ENCODE measurements at regions not wholly inside any gene's neighbourhood (a gene's known extent, or its start where the extent isn't known, plus 50 kb on each side); places are given as distances from the start of the nearest gene placed in this dataset.

DNA sequence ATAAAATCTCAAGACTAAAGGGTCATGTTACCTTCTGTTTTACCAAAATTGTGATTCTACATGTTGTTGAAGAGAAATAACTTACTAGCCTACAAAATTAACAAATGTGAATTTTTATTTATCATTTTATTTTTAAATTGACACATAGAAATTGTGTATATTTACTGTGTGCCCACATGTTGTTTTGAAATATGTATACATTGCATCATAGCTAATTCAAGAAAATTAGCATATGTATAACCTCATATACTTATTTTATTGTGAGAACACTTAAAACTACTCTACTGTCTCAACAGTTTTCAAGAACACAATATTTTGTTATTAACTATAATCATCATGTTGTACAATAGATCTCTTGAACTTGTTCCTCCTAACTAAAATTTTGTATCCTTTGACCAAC, 177.8 kb downstream of the EPM2A start:
- DNase-seq (ENCODE audit: extremely low read depth, low read depth) = no peak
- no peak for TF ChIP-seq CTCF (IDR thresholded peaks at IDR 0.05; ENCODE audit: low read depth, low read length)

DNA sequence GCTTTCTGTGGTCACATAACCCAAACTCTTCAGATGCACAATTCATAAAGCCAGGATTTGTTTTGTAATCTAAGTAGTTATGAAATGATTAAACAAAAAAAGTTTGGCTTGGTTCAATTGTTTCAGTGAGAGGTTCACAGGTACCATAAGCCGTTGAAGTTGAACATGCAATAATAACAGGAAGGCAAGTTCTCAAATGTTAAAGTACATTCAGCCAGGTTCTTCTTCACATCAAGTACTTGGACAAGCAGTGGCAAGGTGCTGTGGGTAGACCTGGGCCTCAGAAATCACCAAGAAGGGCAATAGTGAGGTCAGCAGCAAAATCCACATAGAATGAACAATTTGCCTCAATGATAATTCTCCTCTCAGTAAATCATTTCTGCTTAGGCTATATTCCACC, 175.5 kb downstream of the EPM2A start:
- TF ChIP-seq CTCF (IDR thresholded peaks at IDR 0.05; ENCODE audit: low read depth, low read length) = no peak
- no peak for DNase-seq (ENCODE audit: extremely low read depth, low read depth)

DNA sequence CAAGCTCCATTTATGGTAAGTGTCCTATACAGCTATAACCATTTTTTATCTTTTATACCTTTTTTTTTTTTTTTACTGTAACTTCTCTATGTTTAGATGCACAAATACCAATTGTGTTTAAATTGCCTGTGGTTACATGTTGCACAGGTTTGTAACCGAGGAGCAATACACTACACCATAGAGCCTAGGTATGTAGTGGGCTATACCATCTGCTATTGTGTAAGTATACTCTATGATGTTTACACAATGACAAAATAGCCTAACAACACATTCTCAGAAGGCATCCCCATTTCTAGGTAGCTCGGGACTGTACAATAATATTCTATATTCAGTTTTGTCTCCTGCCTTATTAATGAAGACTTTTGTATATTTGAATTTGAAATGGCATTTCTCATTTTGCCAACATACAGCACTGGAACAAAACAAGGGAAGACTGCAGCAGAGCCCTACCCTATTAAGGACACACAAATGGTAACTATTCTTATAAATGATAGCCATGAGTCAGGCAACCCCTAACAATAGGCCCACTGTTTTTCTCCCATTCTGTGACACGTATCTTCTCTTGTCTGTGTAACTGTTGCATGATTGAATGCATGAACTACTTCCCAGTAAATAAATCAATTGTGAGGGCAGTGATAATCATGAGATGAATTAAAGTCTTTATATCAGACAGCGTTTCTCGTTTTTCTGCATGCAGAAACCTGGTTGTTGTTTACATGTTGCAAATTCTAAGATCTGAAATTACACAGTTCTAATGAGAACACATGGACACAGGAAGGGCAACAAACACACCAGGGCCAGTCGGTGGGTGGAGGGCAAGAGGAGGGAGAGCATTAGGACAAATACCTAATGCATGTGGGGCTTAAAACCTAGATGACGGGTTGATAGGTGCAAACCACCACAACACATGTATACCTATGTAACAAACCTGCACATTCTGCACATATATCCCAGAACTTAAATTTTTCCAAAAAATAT, 173.9 kb downstream of the EPM2A start:
- DNase-seq (ENCODE audit: extremely low read depth, low read depth) = no peak
- TF ChIP-seq CTCF (IDR thresholded peaks at IDR 0.05; ENCODE audit: low read depth, low read length) = no peak

DNA sequence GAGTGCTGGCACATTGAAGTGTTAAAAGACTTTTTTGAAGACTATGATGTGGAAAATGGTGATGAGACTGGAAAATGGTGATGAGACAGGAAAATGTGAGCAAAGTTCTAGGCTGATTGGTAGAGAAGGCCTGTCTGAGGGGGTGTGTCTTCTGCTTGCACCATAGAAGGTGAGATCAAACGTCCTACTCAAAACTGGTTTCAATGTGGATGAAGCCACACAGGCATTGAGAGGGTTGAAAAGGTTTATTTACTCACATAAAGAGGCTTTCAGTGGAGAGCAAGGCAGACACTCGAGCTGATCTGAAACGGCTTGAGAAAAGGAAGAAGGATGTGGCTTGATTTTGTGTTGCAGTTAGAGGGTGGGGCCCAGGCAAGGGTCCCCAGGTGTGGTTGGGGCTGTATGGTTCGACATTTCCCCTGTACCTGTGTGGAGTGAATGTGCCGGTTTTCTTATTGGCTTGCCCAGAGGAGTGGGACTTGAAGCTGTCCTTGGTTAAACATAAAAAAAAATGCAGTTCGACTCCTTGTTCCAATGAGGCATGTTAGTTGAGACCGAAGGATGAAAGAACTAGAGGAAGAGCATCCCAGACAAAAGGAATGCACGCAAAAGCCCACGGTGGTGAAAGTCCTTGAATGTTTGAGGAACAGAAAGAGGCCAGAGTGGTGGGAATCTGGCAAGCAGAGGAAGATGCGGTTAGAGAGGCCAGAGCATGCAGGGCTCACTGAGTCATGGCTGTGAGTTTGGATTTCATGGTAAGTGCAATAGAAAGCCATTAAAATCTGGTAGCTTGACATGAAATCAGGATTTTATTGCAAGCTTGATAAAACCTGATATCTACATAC, 172.3 kb downstream of the EPM2A start:
- TF ChIP-seq CTCF (IDR thresholded peaks at IDR 0.05; ENCODE audit: low read depth, low read length) = no peak
- no peak for DNase-seq (ENCODE audit: extremely low read depth, low read depth)

- TF ChIP-seq CTCF (IDR thresholded peaks at IDR 0.05; ENCODE audit: low read depth, low read length) = no peak
- no peak for DNase-seq (ENCODE audit: extremely low read depth, low read depth)
These were observed 170.8 kb downstream of the EPM2A start for GRCh38 chr6:145564553-145564952.

- DNase-seq (ENCODE audit: extremely low read depth, low read depth) = no peak
- TF ChIP-seq CTCF (IDR thresholded peaks at IDR 0.05; ENCODE audit: low read depth, low read length) = no peak
These were observed 167.6 kb downstream of the EPM2A start for GRCh38 chr6:145567684-145568252.

All from AG09319 (cell line).